Sigmoid colon (tissue), 4 donors: ENCODE measurements at regions not wholly inside any gene's neighbourhood (a gene's known extent, or its start where the extent isn't known, plus 50 kb on each side); places are given as distances from the start of the nearest gene placed in this dataset.

ENCODE experiments used
- CTCF ChIP-seq, 4 experiments: fragments of 450-650 bp in 3 of 4; fragments of 200-600 bp in 1 of 4; IDR thresholded peaks; one replicate each; pipeline ENCODE4 v1.5.1; 2016 to 2019; ENCODE audit warnings: antibody characterized with exemption in 4 of 4, mild to moderate bottlenecking in 3 of 4, moderate library complexity in 2 of 4
- EP300 ChIP-seq, 4 donors: sonication (generic); formaldehyde crosslinking; IDR thresholded peaks; one replicate each; pipeline ENCODE4 v1.6.1; 2017; ENCODE audit warnings: antibody characterized with exemption in 4 of 4
- POLR2A ChIP-seq, 2 donors: fragments of 450-650 bp; IDR thresholded peaks; one replicate each; pipeline ENCODE4 v1.6.1; 2016; ENCODE audit warnings: antibody characterized with exemption in 2 of 2, mild to moderate bottlenecking in 2 of 2, moderate library complexity in 2 of 2

DNA sequence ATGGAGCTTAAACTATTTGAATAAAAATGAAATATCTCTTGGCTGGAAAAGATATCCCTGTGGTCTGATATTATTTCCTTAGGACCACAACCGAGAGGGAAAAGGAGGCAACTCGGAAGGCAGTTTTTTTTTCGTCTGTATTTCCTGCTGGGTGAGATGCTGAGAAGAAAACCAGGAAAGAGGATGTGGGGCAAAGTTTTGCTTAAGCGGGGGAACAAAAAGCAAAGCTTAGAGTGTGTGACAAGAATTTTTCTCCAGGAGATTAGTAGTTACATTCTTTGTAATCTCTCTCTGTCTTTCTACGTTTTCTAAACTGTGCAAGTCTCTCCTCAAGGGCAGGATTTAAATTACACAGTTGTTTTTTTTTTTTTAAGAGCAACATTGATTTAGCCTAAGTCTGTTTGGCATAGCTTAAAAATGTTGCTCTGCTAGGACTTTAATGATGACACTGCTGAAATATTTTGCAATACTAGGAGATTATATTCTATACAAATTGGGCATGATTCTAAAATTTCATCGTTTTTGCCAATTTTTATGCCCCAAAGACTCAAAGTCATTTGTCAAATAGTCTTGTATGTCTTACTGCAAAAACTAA, 258.5 kb downstream of the KCNS3 start:
- TF ChIP-seq CTCF (IDR thresholded peaks at IDR 0.05) (no peak), POLR2A (IDR thresholded peaks at IDR 0.05) (no peak), EP300 (IDR thresholded peaks at IDR 0.05) (no peak)
